Heart right ventricle (tissue), 16 donors: ENCODE measurements at regions not wholly inside any gene's neighbourhood (a gene's known extent, or its start where the extent isn't known, plus 50 kb on each side); places are given as distances from the start of the nearest gene placed in this dataset.

Source experiments
- ATAC-seq, 8 donors: fragments of 200-7000 bp; cut with Tn5 transposase; one replicate each; pipeline ENCODE4 v1.9.1; 2020; ENCODE audit warnings: mild to moderate bottlenecking in 8 of 8, moderate library complexity in 8 of 8, moderate number of reproducible peaks in 1 of 8
- DNase-seq, 2 donors: peaks; one replicate each; pipeline ENCODE4 v3.0.0-alpha.2; 2020
- H3K27ac ChIP-seq, 10 donors: fragments of 200-600 bp; sonication (generic) in 2 of 10; one replicate each; pipeline versions ENCODE4 v1.5.0 to v1.8.0; 2020 to 2022; ENCODE audit warnings: mild to moderate bottlenecking in 3 of 10
- H3K27me3 ChIP-seq, 7 donors: fragments of 200-600 bp; one replicate each; pipeline ENCODE4 v1.8.0; 2021 to 2022; ENCODE audit warnings: mild to moderate bottlenecking in 2 of 7
- H3K36me3 ChIP-seq, 9 donors: fragments of 200-600 bp; sonication (generic) in 1 of 9; one replicate each; pipeline versions ENCODE4 v1.5.0 to v1.8.0; 2020 to 2022; ENCODE audit warnings: mild to moderate bottlenecking in 2 of 9
- H3K4me1 ChIP-seq, 9 donors: fragments of 200-600 bp; sonication (generic) in 1 of 9; one replicate each; pipeline versions ENCODE4 v1.5.0 to v1.8.0; 2020 to 2022; ENCODE audit warnings: mild to moderate bottlenecking in 4 of 9
- H3K4me3 ChIP-seq, 10 donors: fragments of 200-600 bp; sonication (generic) in 2 of 10; one replicate each; pipeline versions ENCODE4 v1.5.0 to v1.8.0; 2020 to 2022; ENCODE audit warnings: mild to moderate bottlenecking in 7 of 10, moderate library complexity in 2 of 10
- H3K9me3 ChIP-seq, 11 donors: fragments of 200-600 bp in 10 of 11; sonication (generic) in 2 of 11; one replicate each; pipeline versions ENCODE4 v1.5.0 to v1.8.0; 2013 to 2022; ENCODE audit warnings: mild to moderate bottlenecking in 2 of 11, control low read depth in 1 of 11, moderate library complexity in 1 of 11
- CTCF ChIP-seq, 9 donors: fragments of 200-600 bp; sonication (generic) in 2 of 9; IDR thresholded peaks; one replicate each; pipeline versions ENCODE4 v1.5.0 to v1.8.0; 2021 to 2022; ENCODE audit warnings: antibody characterized with exemption in 9 of 9, mild to moderate bottlenecking in 5 of 9, moderate library complexity in 1 of 9
- WGBS, 2 donors: extraction: QIAGEN DNeasy Blood & Tissue Kit; methylation state at CpG; one replicate each; pipeline ENCODE4 v1.1.7; 2013; ENCODE audit warnings: inconsistent platforms in 1 of 2; 5-methylcytosine and 5-hydroxymethylcytosine counted together
- intact Hi-C, 10 donors: fragments of 100-400 bp; cut with DNase I; formaldehyde crosslinking; loops; one replicate each; pipeline versions ENCODE4 v1.11.1 to v1.14.2; 2022
- donor health status: Arrhythmogenic right ventricular cardiomyopathy.
- donor health status: ischemic (EF 13 %, LVEDD 7.1; RV severe dilation, severe dysfunction).
- donor health status: healthy with polysubstance abuse.
- donor health status: DM: no; HTN: yes; CAD: no.
- donor health status: DM: no; HTN: no; CAD: no.
- donor health status: ischemic (EF 25% LVEDD 6.9; RV normal size, moderate dysfunction).
- donor health status: ischemic (EF 25% LVEDD 5.7; RV mildly dilated, moderate dysfunction).
- donor health status: healthy.
- donor health status: DM: yes; HTN: yes; CAD: no.
- donor health status: Ischemic cardiomyopathy.
- donor health status: ischemic (EF 35%, LVEDD 5.7; RV mildly dilated, moderate dysfunction).
- donor health status: nonischemic (EF 11% LVEDD 7.7; RV severe dilation, severe dysfunction).
- donor health status: DM: yes; HTN: yes; CAD: no.
- donor health status: PGD.
- donor health status: ischemic (EF 29% LVEDD 5.4; RV normal size, mild dysfunction).
- donor health status: nonischemic (EF 23%, LVEDD 6.1; RV moderate dilation, normal function).

GRCh38 chr16:48907906-48908634, 298.1 kb upstream of the N4BP1 start:
- H3K4me1 ChIP-seq: peaks cover 0 to 6% (median 0%) of the 10 kb centered on the region in 9 donors
- H3K27me3 ChIP-seq: peaks cover 0 to 40% (median 17%) of the 10 kb centered on the region in 7 donors
- no peak overlapping the region for H3K4me3 ChIP-seq
- no peak for TF ChIP-seq CTCF (IDR thresholded peaks at IDR 0.05)
- WGBS, 2 donors: 86% methylated on average over 10 of the region's 10 CpGs
- ATAC-seq (no peak), DNase-seq (no peak)
- intact Hi-C loops: loop anchor here in 2 of 10 donors (10.0 kb wide), 2 partner anchors 277 to 437 kb away; no protein-coding TSS in a partner anchor
- H3K27ac ChIP-seq: no peak overlapping the region
- no peaks in the 10 kb centered on the region for H3K9me3 ChIP-seq
- no peaks in the 10 kb centered on the region for H3K36me3 ChIP-seq

DNA sequence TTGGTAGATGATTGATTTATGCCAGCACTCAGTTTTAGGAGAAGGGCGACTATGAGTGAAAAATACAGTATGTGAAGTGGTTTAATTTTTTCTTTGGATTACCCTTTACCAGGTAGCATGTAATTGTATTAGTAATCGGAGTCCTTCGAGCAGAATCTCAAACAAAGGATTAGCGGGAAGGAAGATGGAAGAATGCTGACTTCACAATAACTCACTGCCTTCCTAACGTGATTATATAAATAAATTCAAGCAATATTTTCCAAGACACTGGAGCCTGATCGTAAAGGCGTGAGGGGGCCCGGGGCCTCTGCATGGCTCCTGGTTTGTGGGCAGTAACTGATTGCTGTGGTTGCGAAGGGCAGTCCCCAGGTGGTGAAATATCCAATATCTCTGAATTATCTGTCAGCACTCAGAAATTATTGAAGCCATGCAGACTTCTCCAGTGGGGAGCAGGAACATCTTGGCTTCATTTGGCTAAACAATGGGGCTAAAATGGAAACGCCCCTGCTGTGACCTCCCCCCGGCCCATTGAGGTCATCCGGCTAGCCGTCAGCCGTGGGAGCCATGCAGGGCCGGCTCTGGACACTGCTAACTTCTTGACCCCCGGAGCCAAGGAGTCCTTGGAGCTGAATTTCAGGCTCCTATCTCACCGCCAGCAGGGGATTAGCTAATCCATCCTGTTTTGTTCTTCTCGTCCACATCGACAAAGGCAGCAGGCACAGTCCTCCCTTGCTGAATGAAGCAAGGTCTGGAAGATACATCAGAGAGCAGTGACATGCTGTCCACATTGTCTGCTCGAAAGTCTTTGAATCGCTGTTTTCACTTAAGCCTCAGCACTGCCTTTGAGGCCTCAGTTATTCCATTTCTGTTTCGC, 295.9 kb upstream of the N4BP1 start:
- no peaks in the 10 kb centered on the region for H3K4me1 ChIP-seq
- H3K36me3 ChIP-seq: no peaks in the 10 kb centered on the region
- H3K27me3 ChIP-seq: peaks cover 0 to 53% (median 33%) of the 10 kb centered on the region in 7 donors
- no peak overlapping the region for H3K27ac ChIP-seq
- DNase-seq (no peak), ATAC-seq (no peak)
- no peaks in the 10 kb centered on the region for H3K9me3 ChIP-seq
- H3K4me3 ChIP-seq: no peak overlapping the region
- no peak for TF ChIP-seq CTCF (IDR thresholded peaks at IDR 0.05)
- intact Hi-C loops: loop anchor here in 2 of 10 donors (10.0 kb wide), 2 partner anchors 279 to 439 kb away; no protein-coding TSS in a partner anchor
- 53 to 60% methylated on average over 22 of the region's 22 CpGs for WGBS, 2 donors

- WGBS, 2 donors: 76 to 77% methylated on average over 5 of the region's 5 CpGs
- Histone ChIP-seq H3K27ac (no peak overlapping the region), H3K27me3 (peaks cover 0 to 53% (median 40%) of the 10 kb centered on the region in 7 donors), H3K9me3 (no peaks in the 10 kb centered on the region), H3K4me3 (no peak overlapping the region), H3K4me1 (no peaks in the 10 kb centered on the region), H3K36me3 (no peaks in the 10 kb centered on the region)
- DNase-seq (no peak), ATAC-seq (no peak)
- intact Hi-C loops: loop anchor here in 2 of 10 donors (10.0 kb wide), 2 partner anchors 280 to 440 kb away; no protein-coding TSS in a partner anchor
- TF ChIP-seq CTCF (IDR thresholded peaks at IDR 0.05): no peak
Observed at GRCh38 chr16:48904333-48904732, 294.4 kb upstream of the N4BP1 start.

DNA sequence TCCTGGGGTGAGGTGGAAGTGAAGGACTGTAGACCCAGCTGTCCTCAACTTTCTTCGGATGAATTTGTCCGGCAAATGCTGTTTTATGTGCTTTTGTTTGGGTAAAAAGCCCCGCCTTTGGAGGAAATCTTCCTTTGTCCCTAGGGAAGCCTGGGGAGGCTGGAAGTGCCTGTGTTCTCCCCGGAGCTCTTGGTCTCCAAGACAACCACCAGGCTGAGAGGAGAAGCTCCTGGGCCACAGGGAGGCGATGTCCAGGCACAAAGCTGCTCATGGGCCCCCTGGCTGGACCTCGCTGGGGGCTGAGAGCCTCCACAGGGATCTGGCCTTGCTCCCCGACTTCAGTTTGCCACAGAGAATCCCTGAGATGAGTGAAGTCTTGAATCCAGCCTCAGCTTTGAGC, 293.1 kb upstream of the N4BP1 start:
- Histone ChIP-seq H3K9me3 (no peaks in the 10 kb centered on the region), H3K4me1 (no peaks in the 10 kb centered on the region), H3K4me3 (no peak overlapping the region), H3K27ac (no peak overlapping the region), H3K36me3 (no peaks in the 10 kb centered on the region), H3K27me3 (peaks cover 0 to 53% (median 40%) of the 10 kb centered on the region in 7 donors)
- no peak for TF ChIP-seq CTCF (IDR thresholded peaks at IDR 0.05)
- ATAC-seq: no peak
- DNase-seq: no peak
- intact Hi-C loops: loop anchor here in 2 of 10 donors (10.0 kb wide), 2 partner anchors 282 to 442 kb away; no protein-coding TSS in a partner anchor
- WGBS, 2 donors: 49 to 55% methylated on average over 7 of the region's 7 CpGs
